Endodermal cell (in vitro differentiated cells): ENCODE measurements at regions not wholly inside any gene's neighbourhood (a gene's known extent, or its start where the extent isn't known, plus 50 kb on each side); places are given as distances from the start of the nearest gene placed in this dataset.

Source experiments
- DNase-seq: peaks from one replicate; pipeline ENCODE4 v3.0.0-alpha.2; 2017
- H3K27ac ChIP-seq: 2 replicates; pipeline ENCODE4 v1.5.1; 2013; ENCODE audit warnings: mild to moderate bottlenecking, low read depth, low read length, moderate library complexity
- H3K27me3 ChIP-seq: 2 replicates; pipeline ENCODE4 v1.6.1; 2013; ENCODE audit warnings: mild to moderate bottlenecking, low read length, moderate library complexity; ENCODE audit not compliant: insufficient read depth, control insufficient read depth, poor library complexity, severe bottlenecking
- H3K36me3 ChIP-seq: 2 replicates; pipeline ENCODE4 v1.7.0; 2013; ENCODE audit warnings: mild to moderate bottlenecking, low read length, moderate library complexity; ENCODE audit not compliant: control insufficient read depth, insufficient read depth
- H3K4me1 ChIP-seq: one replicate; pipeline ENCODE4 v1.7.0; 2013; ENCODE audit warnings: low read length; ENCODE audit not compliant: control insufficient read depth, insufficient read depth
- H3K4me3 ChIP-seq: 2 replicates; pipeline ENCODE4 v1.5.1; 2013; ENCODE audit warnings: mild to moderate bottlenecking, low read length, moderate library complexity
- H3K9ac ChIP-seq: 2 replicates; pipeline ENCODE4 v1.6.1; 2013; ENCODE audit warnings: mild to moderate bottlenecking, low read length, moderate library complexity; ENCODE audit not compliant: poor library complexity, severe bottlenecking; ENCODE audit errors: extremely low read depth
- H3K9me3 ChIP-seq: 2 replicates; pipeline ENCODE4 v1.6.1; 2013; ENCODE audit warnings: mild to moderate bottlenecking, low read length, moderate library complexity; ENCODE audit not compliant: control insufficient read depth
- H3K27ac Mint-ChIP-seq: 2 replicates; pipeline ENCODE4 v1.8.0; 2020; ENCODE audit warnings: mixed read lengths
- H3K27me3 Mint-ChIP-seq: 2 replicates; pipeline ENCODE4 v1.8.0; 2021; ENCODE audit warnings: mild to moderate bottlenecking, mixed read lengths; ENCODE audit not compliant: insufficient read depth
- H3K36me3 Mint-ChIP-seq: 2 replicates; pipeline ENCODE4 v1.8.0; 2020; ENCODE audit warnings: low read depth, mixed read lengths
- H3K4me1 Mint-ChIP-seq: 2 replicates; pipeline ENCODE4 v1.8.0; 2020; ENCODE audit warnings: mixed read lengths
- H3K4me3 Mint-ChIP-seq: 2 replicates; pipeline ENCODE4 v1.8.0; 2020; ENCODE audit warnings: mild to moderate bottlenecking, moderate library complexity, mixed read lengths
- H3K9me3 Mint-ChIP-seq: 2 replicates; pipeline ENCODE4 v1.8.0; 2020; ENCODE audit warnings: mild to moderate bottlenecking, mixed read lengths
- CTCF ChIP-seq: fragments of 200-600 bp; sonication (generic); conservative IDR thresholded peaks from 2 replicates; pipeline ENCODE4 v1.5.0; 2021; ENCODE audit warnings: antibody characterized with exemption, mild to moderate bottlenecking
- WGBS, 2 experiments: methylation state at CpG; one replicate each; pipeline versions ENCODE4 v1.1.5 to v1.1.7; 2013; ENCODE audit warnings: missing lambda C conversion rate in 2 of 2, mixed read lengths in 1 of 2; ENCODE audit not compliant: insufficient coverage in 1 of 2, insufficient read length in 1 of 2; 5-methylcytosine and 5-hydroxymethylcytosine counted together

- Mint-ChIP-seq H3K36me3 (no peaks in the 10 kb centered on the region), H3K27ac (no peak overlapping the region), H3K4me1 (no peaks in the 10 kb centered on the region), H3K27me3 (peaks cover 4% of the 10 kb centered on the region), H3K4me3 (no peak overlapping the region), H3K9me3 (peaks cover 1% of the 10 kb centered on the region)
- Histone ChIP-seq H3K9ac (no peak overlapping the region), H3K27me3 (no peaks in the 10 kb centered on the region), H3K27ac (no peak overlapping the region), H3K36me3 (no peaks in the 10 kb centered on the region), H3K9me3 (no peaks in the 10 kb centered on the region), H3K4me1 (no peaks in the 10 kb centered on the region), H3K4me3 (no peak overlapping the region)
- no peak for TF ChIP-seq CTCF
- DNase-seq: no peak
- WGBS, 2 experiments: 94 to 100% methylated on average over 1 to 2 of the region's 2 CpGs
Measured at GRCh38 chr4:75345423-75345822, 168.8 kb downstream of the RCHY1 start.

DNA sequence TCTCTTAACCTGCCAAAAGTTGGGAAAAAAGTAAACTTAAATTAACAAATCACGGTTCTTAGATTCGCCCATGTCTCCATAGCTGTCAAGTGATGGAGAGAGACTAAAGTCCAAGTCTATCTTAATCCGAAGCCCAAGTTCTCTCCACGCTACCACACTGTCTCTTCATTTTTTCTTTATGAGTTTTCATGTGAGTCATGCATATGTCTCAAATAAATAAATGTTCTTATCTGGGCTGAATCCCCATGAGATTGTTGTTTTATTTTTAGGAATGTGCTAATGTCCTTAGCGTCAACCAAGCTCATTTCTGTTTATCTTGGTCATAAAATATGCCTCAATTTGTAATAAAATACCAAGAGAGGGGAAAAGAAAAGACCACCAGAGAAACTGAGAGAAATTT lies 169.3 kb downstream of the RCHY1 start:
- H3K36me3 Mint-ChIP-seq: no peaks in the 10 kb centered on the region
- peaks cover 1% of the 10 kb centered on the region for H3K9me3 Mint-ChIP-seq
- no peaks in the 10 kb centered on the region for H3K4me1 ChIP-seq
- peaks cover 4% of the 10 kb centered on the region for H3K27me3 Mint-ChIP-seq
- no peak overlapping the region for H3K9ac ChIP-seq
- H3K27ac Mint-ChIP-seq: no peak overlapping the region
- no peak overlapping the region for H3K4me3 Mint-ChIP-seq
- H3K4me1 Mint-ChIP-seq: no peaks in the 10 kb centered on the region
- TF ChIP-seq CTCF: no peak
- no peak overlapping the region for H3K4me3 ChIP-seq
- no peak overlapping the region for H3K27ac ChIP-seq
- no peaks in the 10 kb centered on the region for H3K36me3 ChIP-seq
- DNase-seq: no peak
- H3K27me3 ChIP-seq: no peaks in the 10 kb centered on the region
- 96 to 100% methylated on average over 4 to 5 of the region's 5 CpGs for WGBS, 2 experiments
- no peaks in the 10 kb centered on the region for H3K9me3 ChIP-seq

GRCh38 chr4:75343333-75343732 lies 170.9 kb downstream of the RCHY1 start:
- WGBS, 2 experiments: 93% methylated on average over 2 of the region's 2 CpGs; no CpG with 5 or more reads in 1 of the 2 experiments
- Histone ChIP-seq H3K36me3 (no peaks in the 10 kb centered on the region), H3K27ac (no peak overlapping the region), H3K9me3 (no peaks in the 10 kb centered on the region), H3K4me1 (no peaks in the 10 kb centered on the region), H3K27me3 (no peaks in the 10 kb centered on the region), H3K9ac (no peak overlapping the region), H3K4me3 (no peak overlapping the region)
- no peaks in the 10 kb centered on the region for H3K4me1 Mint-ChIP-seq
- DNase-seq: no peak
- H3K9me3 Mint-ChIP-seq: no peaks in the 10 kb centered on the region
- peaks cover 7% of the 10 kb centered on the region for H3K27me3 Mint-ChIP-seq
- H3K4me3 Mint-ChIP-seq: no peak overlapping the region
- H3K36me3 Mint-ChIP-seq: no peaks in the 10 kb centered on the region
- TF ChIP-seq CTCF: no peak
- no peak overlapping the region for H3K27ac Mint-ChIP-seq
